ENCODE measurements at regions not wholly inside any gene's neighbourhood (a gene's known extent, or its start where the extent isn't known, plus 50 kb on each side); places are given as distances from the start of the nearest gene placed in this dataset.

- no peaks in the 10 kb centered on the region for H3K36me3 ChIP-seq (ENCODE audit: control insufficient read depth, insufficient read depth, low read length)
- TF ChIP-seq KDM1A (IDR thresholded peaks at IDR 0.05) (0 out of 4 replicates have a peak, but pooled peaks of 1 of the 2 experiments have one; percentile 47), FOXO4 (CRISPR knock-in tag; IDR thresholded peaks at IDR 0.05) (no peak), CTBP1 (IDR thresholded peaks at IDR 0.05; ENCODE audit: borderline replicate concordance) (no peak)
- ChIA-PET CTCF (ENCODE audit: low intra/inter-chr PET ratio) (no interaction called here), POLR2A (no interaction called here)
- no TSS peak for BruUV-seq (replicated peaks)
- ATAC-seq (no peak), FAIRE-seq (no peak), DNase-seq (ENCODE audit: extremely low read depth in 1 of 4, low spot score in 3 of 4) (no peak)
- H3K9me3 ChIP-seq (replicated peaks; ENCODE audit: control insufficient read depth, insufficient read depth, low read depth, low read length): no peaks in the 10 kb centered on the region
- peaks cover 0 to 15% of the 10 kb centered on the region in 2 experiments; a peak in 2 of 5 replicates for H3K27me3 ChIP-seq (ENCODE audit: control insufficient read depth in 2 of 2, insufficient read depth in 2 of 2, low read length in 2 of 2)
- no peaks in the 10 kb centered on the region for H4K20me1 ChIP-seq (replicated peaks; ENCODE audit: control insufficient read depth, insufficient read depth, low read length)
- H2AFZ ChIP-seq (ENCODE audit: low read depth, low read length): no peak overlapping the region
- H3K4me2 ChIP-seq (ENCODE audit: insufficient read depth, low read length): no peak overlapping the region
- H3K9ac ChIP-seq (ENCODE audit: insufficient read depth in 1 of 2, low read depth in 2 of 2, low read length in 2 of 2): no peak overlapping the region
- 0% methylated on average over 2 of the region's 2 CpGs for WGBS (ENCODE audit: insufficient coverage, low coverage, missing lambda C conversion rate)
- H3K4me1 ChIP-seq (replicated peaks in 1 of 2; ENCODE audit: control insufficient read depth in 2 of 2, insufficient read depth in 2 of 2, low read length in 2 of 2): no peaks in the 10 kb centered on the region
- in situ Hi-C loops (cut with MboI): no loop called here
- no peak overlapping the region for H3K27ac ChIP-seq (ENCODE audit: extremely low read depth, low read depth, low read length)
- no peaks in the 10 kb centered on the region for H3K79me2 ChIP-seq (ENCODE audit: control insufficient read depth, insufficient read depth, low read length)
- no peaks in the 10 kb centered on the region for H3K9me1 ChIP-seq (ENCODE audit: control insufficient read depth, insufficient read depth, low read length)
- no peak overlapping the region for H3K4me3 ChIP-seq
- intact Hi-C loops (cut with micrococcal nuclease): no loop called here
Measured at GRCh38 chr15:98437752-98438151, 210.6 kb upstream of the IGF1R start.

GRCh38 chr15:98438326-98438725 lies 210.0 kb upstream of the IGF1R start:
- H3K9me1 ChIP-seq (ENCODE audit: control insufficient read depth, insufficient read depth, low read length): no peaks in the 10 kb centered on the region
- BruUV-seq (replicated peaks): no TSS peak
- peaks cover 0 to 15% of the 10 kb centered on the region in 2 experiments; a peak in 2 of 5 replicates for H3K27me3 ChIP-seq (ENCODE audit: control insufficient read depth in 2 of 2, insufficient read depth in 2 of 2, low read length in 2 of 2)
- in situ Hi-C loops (cut with MboI): no loop called here
- ChIA-PET CTCF (ENCODE audit: low intra/inter-chr PET ratio) (no interaction called here), POLR2A (interaction anchor here (0.6 kb wide), 1 partner anchor 311 kb away, joined by 3 read pairs; no protein-coding TSS in a partner anchor)
- 0% methylated on average over 5 of the region's 5 CpGs for WGBS (ENCODE audit: insufficient coverage, low coverage, missing lambda C conversion rate)
- H2AFZ ChIP-seq (ENCODE audit: low read depth, low read length): no peak overlapping the region
- H4K20me1 ChIP-seq (replicated peaks; ENCODE audit: control insufficient read depth, insufficient read depth, low read length): no peaks in the 10 kb centered on the region
- no peak for ATAC-seq
- no peaks in the 10 kb centered on the region for H3K4me1 ChIP-seq (replicated peaks in 1 of 2; ENCODE audit: control insufficient read depth in 2 of 2, insufficient read depth in 2 of 2, low read length in 2 of 2)
- no peak for DNase-seq (ENCODE audit: extremely low read depth in 1 of 4, low spot score in 3 of 4)
- no peak for FAIRE-seq
- H3K9ac ChIP-seq (ENCODE audit: insufficient read depth in 1 of 2, low read depth in 2 of 2, low read length in 2 of 2): no peak overlapping the region
- H3K4me2 ChIP-seq (ENCODE audit: insufficient read depth, low read length): no peak overlapping the region
- no peaks in the 10 kb centered on the region for H3K9me3 ChIP-seq (replicated peaks; ENCODE audit: control insufficient read depth, insufficient read depth, low read depth, low read length)
- no peak overlapping the region for H3K4me3 ChIP-seq
- intact Hi-C loops (cut with micrococcal nuclease): no loop called here
- no peaks in the 10 kb centered on the region for H3K36me3 ChIP-seq (ENCODE audit: control insufficient read depth, insufficient read depth, low read length)
- no peak overlapping the region for H3K27ac ChIP-seq (ENCODE audit: extremely low read depth, low read depth, low read length)
- H3K79me2 ChIP-seq (ENCODE audit: control insufficient read depth, insufficient read depth, low read length): no peaks in the 10 kb centered on the region
- TF ChIP-seq LARP7 (IDR thresholded peaks at IDR 0.05): no peak
- no peak for TF ChIP-seq YBX1 (IDR thresholded peaks at IDR 0.05)
- TF ChIP-seq U2AF1 (optimal IDR thresholded peaks at IDR 0.05; ENCODE audit: low read depth, low read length): no peak
- TF ChIP-seq ZNF318 (IDR thresholded peaks at IDR 0.05; ENCODE audit: borderline replicate concordance in 1 of 2, low read depth in 1 of 2): no peak
